Thymus (tissue), 11 donors: ENCODE measurements at regions not wholly inside any gene's neighbourhood (a gene's known extent, or its start where the extent isn't known, plus 50 kb on each side); places are given as distances from the start of the nearest gene placed in this dataset.
"Not testable (repeated sequence)": the region's sequence is repeated elsewhere in the genome, so short reads cannot be mapped to it uniquely, and the experiment has no call there.

Experiments used
- DNase-seq, 9 donors: peaks; one replicate each; pipeline ENCODE4 v3.0.0-alpha.2; 2013; ENCODE audit warnings: low spot score in 9 of 9, low read depth in 6 of 9, missing footprints in 1 of 9
- H3K27ac ChIP-seq, 2 donors: one replicate each; pipeline ENCODE4 v1.5.1; 2013; ENCODE audit warnings: control low read depth in 1 of 2, low read depth in 1 of 2, low read length in 1 of 2, mild to moderate bottlenecking in 1 of 2, moderate library complexity in 1 of 2
- H3K27me3 ChIP-seq, 2 donors: one replicate each; pipeline ENCODE4 v1.5.1; 2013; ENCODE audit warnings: low read length in 1 of 2; ENCODE audit not compliant: control insufficient read depth in 2 of 2, insufficient read depth in 1 of 2
- H3K36me3 ChIP-seq, 2 donors: one replicate each; pipeline ENCODE4 v1.5.1; 2013; ENCODE audit warnings: low read length in 1 of 2, mild to moderate bottlenecking in 1 of 2, moderate library complexity in 1 of 2; ENCODE audit not compliant: control insufficient read depth in 2 of 2, insufficient read depth in 2 of 2
- H3K4me1 ChIP-seq, 2 donors: one replicate each; pipeline ENCODE4 v1.5.1; 2013; ENCODE audit warnings: low read length in 2 of 2; ENCODE audit not compliant: control insufficient read depth in 2 of 2, insufficient read depth in 2 of 2
- H3K4me3 ChIP-seq, 2 donors: one replicate each; pipeline ENCODE4 v1.5.1; 2013; ENCODE audit warnings: low read length in 2 of 2, control low read depth in 1 of 2, mild to moderate bottlenecking in 1 of 2
- H3K9me3 ChIP-seq, 2 donors: one replicate each; pipeline ENCODE4 v1.5.1; 2013; ENCODE audit warnings: low read length in 1 of 2, mild to moderate bottlenecking in 1 of 2; ENCODE audit not compliant: control insufficient read depth in 2 of 2, insufficient read depth in 1 of 2
- WGBS: extraction: QIAGEN DNeasy Blood & Tissue Kit; methylation state at CpG from one replicate; pipeline ENCODE4 v1.1.7; 2013; 5-methylcytosine and 5-hydroxymethylcytosine counted together
- donor health status: healthy.

GRCh38 chr4:49177847-49178246 is 191.8 kb downstream of the CWH43 start:
- H3K9me3 ChIP-seq, H3K27ac ChIP-seq, H3K4me3 ChIP-seq, H3K36me3 ChIP-seq, DNase-seq, H3K4me1 ChIP-seq, H3K27me3 ChIP-seq: not testable (repeated sequence)
- 80% methylated on average over 8 of the region's 8 CpGs for WGBS

GRCh38 chr4:49181088-49181487 is 195.0 kb downstream of the CWH43 start:
- 81% methylated on average over 4 of the region's 4 CpGs for WGBS
- H3K9me3 ChIP-seq, H3K4me3 ChIP-seq, H3K27me3 ChIP-seq, H3K4me1 ChIP-seq, H3K36me3 ChIP-seq, H3K27ac ChIP-seq, DNase-seq: not testable (repeated sequence)

- H3K4me3 ChIP-seq, H3K27ac ChIP-seq, H3K36me3 ChIP-seq, DNase-seq, H3K27me3 ChIP-seq, H3K4me1 ChIP-seq: not testable (repeated sequence)
- 64% methylated on average over 11 of the region's 11 CpGs for WGBS
- peaks cover 5 to 38% of the 10 kb centered on the region in 2 donors for H3K9me3 ChIP-seq
These were observed 225.5 kb downstream of the CWH43 start for GRCh38 chr4:49211396-49212194.

GRCh38 chr4:49213250-49213649 is 227.2 kb downstream of the CWH43 start:
- not testable (repeated sequence) for DNase-seq, H3K36me3 ChIP-seq, H3K27ac ChIP-seq, H3K4me1 ChIP-seq, H3K27me3 ChIP-seq, H3K4me3 ChIP-seq
- WGBS, result 52% methylated on average over 3 of the region's 3 CpGs
- peaks cover 5 to 38% of the 10 kb centered on the region in 2 donors for H3K9me3 ChIP-seq

GRCh38 chr4:49213750-49214149 is 227.7 kb downstream of the CWH43 start:
- not testable (repeated sequence) for H3K27ac ChIP-seq, H3K4me3 ChIP-seq, H3K4me1 ChIP-seq, H3K27me3 ChIP-seq, DNase-seq, H3K36me3 ChIP-seq
- peaks cover 5 to 38% of the 10 kb centered on the region in 2 donors for H3K9me3 ChIP-seq
- 92% methylated on average over 5 of the region's 5 CpGs for WGBS

- H3K27me3 ChIP-seq, DNase-seq, H3K36me3 ChIP-seq, H3K27ac ChIP-seq, H3K4me1 ChIP-seq, H3K4me3 ChIP-seq: not testable (repeated sequence)
- WGBS, result 83% methylated on average over 5 of the region's 5 CpGs
- peaks cover 7 to 41% of the 10 kb centered on the region in 2 donors for H3K9me3 ChIP-seq
These were observed 228.5 kb downstream of the CWH43 start for GRCh38 chr4:49214453-49215081.

- H3K36me3 ChIP-seq, H3K4me1 ChIP-seq, H3K4me3 ChIP-seq, H3K27ac ChIP-seq, DNase-seq, H3K27me3 ChIP-seq: not testable (repeated sequence)
- H3K9me3 ChIP-seq, result peaks cover 7 to 45% of the 10 kb centered on the region in 2 donors
- WGBS, result 81% methylated on average over 2 of the region's 2 CpGs
These were observed 229.0 kb downstream of the CWH43 start for GRCh38 chr4:49215082-49215479.

- peaks cover 8 to 50% of the 10 kb centered on the region in 2 donors for H3K9me3 ChIP-seq
- H3K4me1 ChIP-seq, H3K27ac ChIP-seq, DNase-seq, H3K36me3 ChIP-seq, H3K4me3 ChIP-seq, H3K27me3 ChIP-seq: not testable (repeated sequence)
- WGBS, result 70% methylated on average over 3 of the region's 3 CpGs
These were observed 230.5 kb downstream of the CWH43 start for GRCh38 chr4:49216606-49217005.

- Histone ChIP-seq H3K4me1 (no peaks in the 10 kb centered on the region), H3K9me3 (peaks cover 6 to 44% of the 10 kb centered on the region in 2 donors), H3K4me3 (no peak overlapping the region), H3K36me3 (no peaks in the 10 kb centered on the region), H3K27ac (no peak overlapping the region), H3K27me3 (no peaks in the 10 kb centered on the region)
- no peak for DNase-seq
These were observed 231.4 kb downstream of the CWH43 start for GRCh38 chr4:49217492-49217891.
